ENCODE measurements at regions not wholly inside any gene's neighbourhood (a gene's known extent, or its start where the extent isn't known, plus 50 kb on each side); places are given as distances from the start of the nearest gene placed in this dataset.

GRCh38 chr14:21985081-21985480, 311.5 kb upstream of the OR4E1 start:
- no peak for DNase-seq (ENCODE audit: low spot score)

- no peak for DNase-seq (ENCODE audit: low spot score)
These were observed 305.3 kb upstream of the OR4E1 start for GRCh38 chr14:21978999-21979314.

- DNase-seq (ENCODE audit: low spot score) = no peak
These were observed 304.8 kb upstream of the OR4E1 start for GRCh38 chr14:21978184-21978998.

- DNase-seq (ENCODE audit: low spot score) = no peak
These were observed 301.1 kb upstream of the OR4E1 start for GRCh38 chr14:21974741-21975140.

- no peak for DNase-seq (ENCODE audit: low spot score)
These were observed 291.4 kb upstream of the OR4E1 start for GRCh38 chr14:21965042-21965441.

- no peak for DNase-seq (ENCODE audit: low spot score)
These were observed 290.6 kb upstream of the OR4E1 start for GRCh38 chr14:21964180-21964579.

GRCh38 chr14:21960636-21961035, 287.0 kb upstream of the OR4E1 start:
- DNase-seq (ENCODE audit: low spot score) = no peak

- no peak for DNase-seq (ENCODE audit: low spot score)
These were observed 268.3 kb upstream of the OR4E1 start for GRCh38 chr14:21941885-21942284.

- DNase-seq (ENCODE audit: low spot score) = no peak
These were observed 267.6 kb upstream of the OR4E1 start for GRCh38 chr14:21940887-21941856.

- DNase-seq (ENCODE audit: low spot score) = no peak
These were observed 266.2 kb upstream of the OR4E1 start for GRCh38 chr14:21939836-21940235.

- DNase-seq (ENCODE audit: low spot score) = no peak
These were observed 264.4 kb upstream of the OR4E1 start for GRCh38 chr14:21937996-21938395.

GRCh38 chr14:21933681-21934080, 260.1 kb upstream of the OR4E1 start:
- DNase-seq (ENCODE audit: low spot score) = no peak

- no peak for DNase-seq (ENCODE audit: low spot score)
These were observed 250.9 kb upstream of the OR4E1 start for GRCh38 chr14:21924479-21924878.

- no peak for DNase-seq (ENCODE audit: low spot score)
These were observed 250.2 kb upstream of the OR4E1 start for GRCh38 chr14:21923820-21924219.

- DNase-seq (ENCODE audit: low spot score) = no peak
These were observed 247.8 kb upstream of the OR4E1 start for GRCh38 chr14:21921453-21921852.

GRCh38 chr14:21917699-21918436, 244.2 kb upstream of the OR4E1 start:
- DNase-seq (ENCODE audit: low spot score) = peak; percentile 24

GRCh38 chr14:21915826-21916225, 242.2 kb upstream of the OR4E1 start:
- DNase-seq (ENCODE audit: low spot score) = no peak

- DNase-seq (ENCODE audit: low spot score) = no peak
These were observed 240.1 kb upstream of the OR4E1 start for GRCh38 chr14:21913759-21914158.

- DNase-seq (ENCODE audit: low spot score) = no peak
These were observed 238.7 kb upstream of the OR4E1 start for GRCh38 chr14:21912367-21912766.

GRCh38 chr14:21911877-21912276, 238.3 kb upstream of the OR4E1 start:
- DNase-seq (ENCODE audit: low spot score) = no peak

GRCh38 chr14:21910260-21910659, 236.6 kb upstream of the OR4E1 start:
- no peak for DNase-seq (ENCODE audit: low spot score)

GRCh38 chr14:21902561-21903181, 229.1 kb upstream of the OR4E1 start:
- DNase-seq (ENCODE audit: low spot score) = no peak
